GM12878 (cell line): ENCODE measurements at regions not wholly inside any gene's neighbourhood (a gene's known extent, or its start where the extent isn't known, plus 50 kb on each side); places are given as distances from the start of the nearest gene placed in this dataset.

Experiments used
- CREB1 ChIP-seq: IDR thresholded peaks from 2 replicates; pipeline ENCODE4 v1.6.1; 2012; ENCODE audit warnings: low read depth, mild to moderate bottlenecking, inconsistent platforms
- POLR2A ChIP-seq: IDR thresholded peaks from 2 replicates; pipeline ENCODE4 v1.6.1; 2011; ENCODE audit warnings: low read depth, mild to moderate bottlenecking, low read length
- REST ChIP-seq: IDR thresholded peaks from 2 replicates; pipeline ENCODE4 v1.6.1; 2012; ENCODE audit warnings: mild to moderate bottlenecking, low read depth, low read length
- RFX5 ChIP-seq: IDR thresholded peaks from 2 replicates; pipeline ENCODE4 v1.6.1; 2011; ENCODE audit warnings: low read depth, low read length, improper control_type of control experiment
- ZBED1 ChIP-seq: IDR thresholded peaks from 2 replicates; pipeline ENCODE4 v1.6.1; 2016; ENCODE audit warnings: borderline replicate concordance
- TF ChIP-seq, protein P1 (sequence below): IDR thresholded peaks from 2 replicates; pipeline ENCODE4 v1.6.1; 2011; ENCODE audit warnings: low read depth, low read length, improper control_type of control experiment, borderline replicate concordance
- TF ChIP-seq, protein P2 (sequence below), 3 experiments: IDR thresholded peaks in 2 of 3; conservative IDR thresholded peaks in 1 of 3; 2 replicates each; pipeline ENCODE4 v1.5.1; 2011; ENCODE audit warnings: low read depth in 3 of 3, low read length in 3 of 3, mild to moderate bottlenecking in 3 of 3, control low read depth in 2 of 3, moderate library complexity in 2 of 3, inconsistent platforms in 1 of 3, mixed read lengths in 1 of 3; ENCODE audit not compliant: control insufficient read depth in 2 of 3, insufficient read depth in 1 of 3; ENCODE audit errors: extremely low read depth in 1 of 3

GRCh38 chr9:77127071-77127470, 50.3 kb upstream of the VPS13A start:
- no peak for TF ChIP-seq ZBED1
- TF ChIP-seq RFX5 = no peak
- TF ChIP-seq, protein P1, sequence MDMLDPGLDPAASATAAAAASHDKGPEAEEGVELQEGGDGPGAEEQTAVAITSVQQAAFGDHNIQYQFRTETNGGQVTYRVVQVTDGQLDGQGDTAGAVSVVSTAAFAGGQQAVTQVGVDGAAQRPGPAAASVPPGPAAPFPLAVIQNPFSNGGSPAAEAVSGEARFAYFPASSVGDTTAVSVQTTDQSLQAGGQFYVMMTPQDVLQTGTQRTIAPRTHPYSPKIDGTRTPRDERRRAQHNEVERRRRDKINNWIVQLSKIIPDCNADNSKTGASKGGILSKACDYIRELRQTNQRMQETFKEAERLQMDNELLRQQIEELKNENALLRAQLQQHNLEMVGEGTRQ = no peak
- TF ChIP-seq, protein P2, sequence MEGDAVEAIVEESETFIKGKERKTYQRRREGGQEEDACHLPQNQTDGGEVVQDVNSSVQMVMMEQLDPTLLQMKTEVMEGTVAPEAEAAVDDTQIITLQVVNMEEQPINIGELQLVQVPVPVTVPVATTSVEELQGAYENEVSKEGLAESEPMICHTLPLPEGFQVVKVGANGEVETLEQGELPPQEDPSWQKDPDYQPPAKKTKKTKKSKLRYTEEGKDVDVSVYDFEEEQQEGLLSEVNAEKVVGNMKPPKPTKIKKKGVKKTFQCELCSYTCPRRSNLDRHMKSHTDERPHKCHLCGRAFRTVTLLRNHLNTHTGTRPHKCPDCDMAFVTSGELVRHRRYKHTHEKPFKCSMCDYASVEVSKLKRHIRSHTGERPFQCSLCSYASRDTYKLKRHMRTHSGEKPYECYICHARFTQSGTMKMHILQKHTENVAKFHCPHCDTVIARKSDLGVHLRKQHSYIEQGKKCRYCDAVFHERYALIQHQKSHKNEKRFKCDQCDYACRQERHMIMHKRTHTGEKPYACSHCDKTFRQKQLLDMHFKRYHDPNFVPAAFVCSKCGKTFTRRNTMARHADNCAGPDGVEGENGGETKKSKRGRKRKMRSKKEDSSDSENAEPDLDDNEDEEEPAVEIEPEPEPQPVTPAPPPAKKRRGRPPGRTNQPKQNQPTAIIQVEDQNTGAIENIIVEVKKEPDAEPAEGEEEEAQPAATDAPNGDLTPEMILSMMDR (IDR thresholded peaks at IDR 0.05 in 2 of 3, conservative IDR thresholded peaks at IDR 0.05 in 1 of 3; ENCODE audit: control insufficient read depth in 2 of 3, extremely low read depth in 1 of 3, insufficient read depth in 1 of 3, low read depth in 3 of 3, low read length in 3 of 3) = no peak
- TF ChIP-seq REST = no peak
- TF ChIP-seq POLR2A = no peak
- TF ChIP-seq CREB1 = no peak
